ENCODE measurements at regions not wholly inside any gene's neighbourhood (a gene's known extent, or its start where the extent isn't known, plus 50 kb on each side); places are given as distances from the start of the nearest gene placed in this dataset.
"Not testable (repeated sequence)": the region's sequence is repeated elsewhere in the genome, so short reads cannot be mapped to it uniquely, and the experiment has no call there.

DNA sequence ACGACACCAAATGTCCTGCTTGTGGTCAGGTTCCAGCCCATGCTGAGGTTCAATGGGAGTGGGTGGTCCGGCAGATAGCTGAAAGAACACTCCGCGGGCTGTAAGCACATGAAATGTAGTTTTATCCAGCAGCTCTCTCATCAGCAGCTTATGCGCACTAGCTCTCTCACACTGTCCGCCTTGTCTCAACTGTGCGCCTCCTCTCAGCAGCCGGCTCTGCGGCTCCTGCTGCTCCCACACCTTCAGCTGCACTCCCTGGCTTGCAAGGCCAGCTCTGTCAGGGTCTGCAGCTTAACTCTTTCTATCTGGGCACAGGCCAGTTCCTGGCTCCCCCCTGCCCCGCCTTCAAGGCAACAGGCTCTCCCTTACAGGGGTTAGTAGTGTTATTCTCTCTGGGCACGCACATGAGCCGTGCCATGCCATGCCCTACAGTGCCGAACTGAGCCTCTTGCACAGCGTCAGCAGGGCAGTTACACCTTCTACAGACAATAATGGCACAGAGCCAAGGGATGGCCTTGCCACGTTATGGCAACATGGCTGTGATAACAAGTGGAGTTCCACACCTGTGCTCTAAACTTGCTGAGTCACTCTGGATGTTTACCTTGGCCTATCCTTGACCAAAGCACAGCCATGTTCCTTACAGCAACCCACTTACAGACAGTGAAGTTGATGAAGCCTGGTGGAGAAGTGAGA is 84.0 kb upstream of the LRFN2 start:
- DNase-seq, result peak; percentile 23

DNA sequence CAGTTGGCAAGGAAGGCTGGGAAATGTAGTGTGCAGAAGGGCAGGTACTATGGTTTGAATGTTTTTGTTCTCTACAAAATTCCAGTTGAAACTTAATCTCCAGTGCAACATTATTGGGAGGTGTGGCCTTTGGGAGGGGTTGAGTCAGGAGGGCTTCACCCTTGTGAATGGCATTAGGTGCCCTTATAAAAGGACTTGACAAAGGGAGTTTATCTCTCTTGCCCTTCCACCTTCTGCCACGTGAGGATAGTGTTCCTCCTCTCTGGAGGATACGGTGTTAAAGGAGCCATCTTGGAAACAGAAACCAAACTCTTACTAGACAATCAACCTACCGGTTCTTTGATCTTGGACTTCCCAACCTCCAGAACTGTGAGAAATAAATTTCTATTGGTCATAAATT is 82.2 kb upstream of the LRFN2 start:
- DNase-seq, result no peak

DNA sequence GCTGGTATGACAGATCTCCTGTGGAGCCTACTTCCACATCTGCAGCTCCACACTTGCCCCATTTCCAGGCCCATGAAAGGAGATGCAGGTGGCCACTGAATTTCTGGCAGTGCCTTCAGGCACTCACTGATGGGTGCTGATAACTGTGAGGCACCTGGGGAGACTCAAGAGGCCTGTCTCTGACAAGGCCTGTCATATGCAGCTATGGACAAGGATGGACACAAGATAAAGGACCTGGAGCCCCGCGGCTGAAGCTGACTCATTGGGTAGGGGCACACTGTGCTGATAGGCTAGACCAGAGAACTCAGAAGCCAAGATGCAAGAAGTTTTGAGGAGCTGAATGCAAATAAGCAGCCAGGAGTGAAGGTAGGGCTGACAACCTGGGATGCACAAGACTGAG is 81.0 kb upstream of the LRFN2 start:
- DNase-seq, result no peak

DNA sequence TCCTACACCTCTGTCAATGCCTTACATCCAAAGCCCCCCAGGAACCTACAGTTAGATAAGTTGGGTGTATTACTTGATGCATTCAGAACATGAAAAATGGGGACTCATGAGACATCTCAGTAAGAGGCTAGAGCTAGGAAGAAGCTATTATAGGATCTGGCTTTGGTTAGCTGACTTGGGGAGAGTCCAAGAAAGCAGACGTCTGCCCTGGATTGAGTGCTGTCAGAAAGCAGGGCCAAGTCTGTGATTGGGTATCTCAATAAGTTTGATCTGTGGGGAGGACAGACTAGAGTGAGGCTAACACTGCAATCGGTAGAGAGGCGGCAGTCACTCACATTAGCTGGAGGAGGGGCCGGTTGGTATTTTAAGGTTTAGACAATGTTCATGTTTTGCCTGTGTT is 79.4 kb upstream of the LRFN2 start:
- DNase-seq, result no peak

DNA sequence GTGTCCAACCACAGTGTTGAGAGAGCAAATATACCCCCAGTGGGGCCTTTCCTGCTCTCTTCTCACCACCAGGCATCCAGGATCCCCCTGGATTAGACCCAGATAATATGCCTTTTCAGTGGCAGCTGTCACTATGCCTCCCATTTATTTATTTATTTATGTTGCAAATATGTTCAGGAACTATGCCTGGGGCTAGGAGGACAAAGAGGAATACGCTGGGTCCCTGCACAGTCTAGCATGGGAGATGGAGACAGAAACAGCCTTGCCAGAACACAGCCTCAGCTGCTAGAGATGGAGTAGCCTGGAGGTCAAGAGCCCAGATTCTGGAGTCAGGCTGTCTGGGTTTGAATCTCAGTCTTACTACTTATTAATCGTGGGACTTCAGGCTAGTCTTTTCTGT is 74.6 kb upstream of the LRFN2 start:
- DNase-seq, result no peak

DNA sequence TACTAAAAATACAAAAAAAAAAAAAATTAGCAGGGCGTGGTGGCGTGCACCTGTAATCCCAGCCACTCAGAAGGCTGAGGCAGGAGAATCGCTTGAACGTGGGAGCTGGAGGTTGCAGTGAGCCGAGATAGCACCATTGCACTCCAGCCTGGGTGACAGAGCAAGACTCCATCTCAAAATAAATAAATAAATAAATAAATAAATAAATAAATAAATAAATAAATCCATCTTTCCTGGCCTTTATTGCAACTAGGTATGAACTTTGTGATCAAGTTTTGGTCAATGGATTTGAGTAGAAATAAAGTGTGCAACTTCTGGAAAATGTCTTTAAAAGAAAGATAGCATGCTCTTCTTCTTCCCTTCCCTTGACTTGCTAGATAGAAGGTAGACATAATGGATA is 69.6 kb upstream of the LRFN2 start:
- DNase-seq, result not testable (repeated sequence)

DNA sequence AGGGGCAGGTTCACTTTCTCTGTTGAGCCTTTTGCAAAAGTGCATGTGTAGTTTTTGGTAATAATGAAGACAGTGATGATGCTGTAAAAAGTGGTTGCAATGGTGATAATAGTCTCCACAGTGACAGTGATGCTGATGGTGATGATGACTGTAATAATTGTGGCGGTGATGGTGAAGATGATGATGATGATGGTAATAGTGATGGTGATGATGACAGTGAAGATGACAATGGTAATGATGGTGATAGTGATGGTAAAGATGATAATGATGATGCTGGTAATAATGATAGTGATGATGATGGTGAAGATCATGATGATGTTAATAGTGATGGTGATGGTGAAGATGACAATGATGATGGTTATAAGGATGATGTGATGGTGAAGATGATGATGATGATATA is 67.7 kb upstream of the LRFN2 start:
- DNase-seq, result no peak

DNA sequence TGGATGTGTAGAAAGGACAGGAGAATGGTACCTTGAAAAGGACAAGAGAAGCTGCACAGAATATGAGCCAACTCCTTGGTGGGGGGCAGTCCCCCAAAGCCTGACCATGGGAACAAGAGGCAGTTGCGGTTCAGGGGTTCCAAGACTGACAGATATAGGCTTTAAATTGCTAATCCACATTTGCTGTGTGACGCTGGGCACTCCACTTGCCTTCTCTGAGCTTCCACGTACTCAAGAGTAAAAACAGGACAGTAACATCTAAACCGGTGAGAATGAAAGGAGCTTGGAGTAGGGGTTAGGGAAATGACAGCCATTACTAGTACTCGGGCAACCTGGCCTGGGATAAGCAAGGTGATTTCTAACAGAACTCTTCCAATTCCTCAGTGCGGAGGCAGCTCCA is 57.9 kb upstream of the LRFN2 start:
- DNase-seq, result no peak

DNA sequence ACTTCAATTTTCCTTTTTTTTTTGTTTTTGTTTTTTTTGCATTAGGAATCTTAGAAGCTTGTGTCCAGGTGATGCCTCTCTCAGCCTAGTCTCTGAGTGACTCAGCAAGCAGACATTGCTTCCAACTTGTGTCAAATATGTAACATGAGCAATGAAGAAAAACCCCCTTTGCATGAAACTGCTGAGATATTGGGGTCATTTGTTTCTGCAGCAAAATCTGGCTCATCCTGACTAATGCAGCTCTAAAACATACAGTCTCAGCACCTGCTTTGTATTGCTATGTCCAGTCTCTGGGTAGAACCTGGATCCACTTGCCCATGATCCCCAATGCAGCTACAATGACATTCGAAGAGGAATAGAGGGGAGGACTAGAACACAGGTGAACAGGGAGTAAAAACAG is 55.7 kb upstream of the LRFN2 start:
- DNase-seq, result no peak

DNA sequence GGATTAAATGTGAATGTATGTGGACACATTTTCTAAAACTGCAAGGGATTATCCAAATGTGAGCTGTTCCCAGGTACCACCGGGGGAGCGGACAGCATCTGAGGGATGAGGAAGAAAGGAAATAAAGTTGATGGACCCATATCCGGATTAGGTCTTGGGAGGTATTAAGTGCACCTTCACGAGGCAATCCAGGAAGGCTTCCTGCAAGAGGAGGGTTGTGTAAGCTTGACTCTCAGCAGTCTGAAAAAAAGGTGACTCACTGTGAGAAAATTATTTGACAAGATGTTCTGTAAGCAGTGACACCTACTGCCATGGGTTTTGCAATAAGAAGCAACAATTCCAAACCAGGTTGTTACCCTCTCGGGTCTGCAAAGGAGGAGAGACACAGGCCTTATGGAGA is 55.0 kb upstream of the LRFN2 start:
- no peak for DNase-seq

DNA sequence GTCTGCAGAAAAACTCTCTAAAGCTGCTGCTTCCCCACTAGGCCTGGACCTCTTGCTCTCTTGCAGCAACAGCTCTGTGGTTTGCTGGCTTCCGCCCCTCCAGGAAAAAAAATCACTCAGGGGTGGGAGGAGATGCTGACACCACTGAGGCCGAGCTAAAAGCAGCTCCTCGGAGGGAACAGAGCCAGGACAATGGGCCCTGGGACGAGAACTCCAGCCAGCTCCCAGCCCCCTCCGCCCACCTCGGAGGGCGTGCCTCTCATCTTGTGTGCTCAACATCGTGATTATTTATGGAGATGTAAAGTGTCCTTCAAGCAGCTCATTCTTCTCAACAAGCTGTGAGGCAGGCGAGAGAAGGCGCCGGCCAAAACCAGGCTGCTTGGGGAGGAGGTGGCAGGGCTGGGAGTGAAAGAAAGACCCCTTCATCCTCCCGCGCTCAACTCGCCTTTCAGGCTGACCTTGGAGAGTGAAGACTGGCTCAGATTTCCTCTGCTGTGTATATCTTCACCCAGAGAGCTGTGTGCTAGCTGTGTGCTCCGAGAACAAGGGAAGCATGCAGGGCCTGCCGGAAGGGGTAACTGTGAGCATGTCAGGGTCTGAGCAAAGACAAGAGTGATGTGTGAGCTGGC is 53.5 kb upstream of the LRFN2 start:
- peak; percentile 93 for DNase-seq
